ENCODE measurements at regions not wholly inside any gene's neighbourhood (a gene's known extent, or its start where the extent isn't known, plus 50 kb on each side); places are given as distances from the start of the nearest gene placed in this dataset.
"Not testable (repeated sequence)": the region's sequence is repeated elsewhere in the genome, so short reads cannot be mapped to it uniquely, and the experiment has no call there.

GRCh38 chr7:120054376-120055100 is 218.4 kb upstream of the KCND2 start:
- DNase-seq, result no peak

DNA sequence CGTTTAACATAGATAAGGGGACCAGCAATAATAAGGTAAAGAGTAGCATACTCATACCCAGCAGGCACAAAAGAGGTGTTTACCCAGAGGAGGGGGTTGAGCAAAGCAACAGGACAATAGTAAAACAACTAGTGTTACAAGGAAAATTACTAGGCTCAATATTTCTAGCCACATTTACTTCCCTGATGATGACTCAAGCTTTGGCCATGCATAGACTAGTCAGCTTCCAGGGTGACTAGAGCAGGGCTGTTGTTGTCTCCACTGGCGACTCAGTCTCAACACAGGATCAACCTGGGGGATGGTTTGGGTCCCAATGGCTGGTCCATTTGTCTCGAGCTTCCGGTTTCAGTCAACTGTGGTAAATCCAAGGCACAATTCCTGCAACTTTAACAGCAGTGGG is 217.7 kb upstream of the KCND2 start:
- DNase-seq, result no peak

GRCh38 chr7:120056227-120056626 is 216.7 kb upstream of the KCND2 start:
- DNase-seq, result no peak

- DNase-seq, result no peak
Observed at GRCh38 chr7:120059641-120060040, 213.3 kb upstream of the KCND2 start.

- DNase-seq, result no peak
Observed at GRCh38 chr7:120060281-120060680, 212.7 kb upstream of the KCND2 start.

- DNase-seq, result no peak
Observed at GRCh38 chr7:120060875-120061274, 212.1 kb upstream of the KCND2 start.

DNA sequence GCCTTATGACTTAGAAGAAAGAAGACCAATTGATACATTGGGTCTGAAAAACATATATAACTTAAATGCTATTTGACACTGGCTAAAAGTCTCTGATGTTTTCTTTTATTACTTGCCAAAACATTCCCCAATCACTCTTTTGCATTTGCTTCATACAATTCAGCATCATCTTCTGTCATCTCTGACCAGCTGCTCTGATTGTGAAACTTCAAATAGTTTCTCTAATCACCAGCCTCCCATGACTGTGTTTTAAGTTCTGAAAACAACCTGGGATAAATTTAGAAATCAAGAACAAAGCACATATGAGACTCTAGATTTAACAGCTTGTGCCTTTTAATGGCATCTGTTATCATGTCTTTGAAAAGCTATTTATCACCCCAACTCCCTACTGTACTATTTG is 208.4 kb upstream of the KCND2 start:
- DNase-seq, result no peak

- DNase-seq, result not testable (repeated sequence)
Observed at GRCh38 chr7:120066898-120067297, 206.1 kb upstream of the KCND2 start.

DNA sequence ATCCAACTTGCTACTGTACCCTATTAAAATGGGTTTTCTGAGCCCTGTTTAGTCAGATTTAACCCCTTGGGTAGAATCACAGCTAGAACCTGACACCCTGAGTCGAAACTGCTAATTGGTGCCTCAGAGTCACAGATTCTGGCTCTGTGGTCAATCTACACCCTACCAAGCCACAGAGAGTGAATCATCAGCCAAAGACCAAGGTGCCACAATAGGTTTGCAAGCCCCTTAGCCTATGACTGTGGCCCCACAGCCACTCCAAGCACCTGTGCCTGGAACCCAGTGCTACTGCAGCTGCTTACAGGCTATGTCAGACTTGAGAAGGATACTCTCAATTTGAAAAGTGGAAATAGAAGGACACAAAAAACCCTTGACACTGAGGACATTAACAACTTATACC is 202.8 kb upstream of the KCND2 start:
- DNase-seq, result no peak

- DNase-seq, result no peak
Observed at GRCh38 chr7:120077777-120078176, 195.2 kb upstream of the KCND2 start.

DNA sequence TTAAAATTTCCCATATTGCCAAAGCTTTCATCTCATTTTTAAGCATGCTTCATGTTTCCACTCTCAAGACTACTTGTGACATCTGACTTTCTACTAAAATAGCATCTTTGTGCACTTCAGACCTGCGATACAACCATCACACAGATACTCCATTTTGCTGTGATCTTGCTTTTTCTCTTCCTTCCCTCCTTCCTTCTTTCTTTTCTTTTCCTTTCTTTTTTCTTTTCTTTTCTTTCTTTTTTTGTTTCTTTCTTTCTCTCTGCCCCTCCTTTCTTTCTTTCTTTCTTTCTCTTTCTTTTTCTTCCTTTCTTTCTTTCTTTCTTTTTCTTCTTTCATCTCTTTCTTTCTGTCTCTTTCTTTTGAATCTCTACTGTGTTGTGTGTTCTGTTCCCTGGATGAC is 194.0 kb upstream of the KCND2 start:
- DNase-seq, result no peak

- DNase-seq, result no peak
Observed at GRCh38 chr7:120079704-120080103, 193.3 kb upstream of the KCND2 start.

DNA sequence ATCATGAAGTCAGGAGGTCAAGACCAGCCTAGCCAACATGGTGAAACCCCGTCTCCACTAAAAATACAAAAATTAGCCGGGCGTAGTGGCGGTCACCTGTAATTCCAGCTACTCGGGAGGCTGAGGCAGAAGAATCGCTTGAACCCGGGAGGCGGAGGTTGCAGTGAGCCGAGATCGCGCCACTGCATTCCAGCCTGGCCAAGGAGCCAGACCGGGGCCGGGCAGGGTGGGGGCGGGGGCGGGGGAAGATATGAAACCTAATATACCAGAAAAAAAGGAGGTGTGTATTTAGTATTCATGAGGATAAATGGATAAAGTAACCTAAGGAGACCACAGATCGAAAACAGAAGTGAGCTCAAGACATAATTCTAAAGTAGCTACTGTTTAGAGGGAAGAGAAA is 186.5 kb upstream of the KCND2 start:
- DNase-seq, result not testable (repeated sequence)

GRCh38 chr7:120089968-120090367 is 183.0 kb upstream of the KCND2 start:
- DNase-seq, result no peak

DNA sequence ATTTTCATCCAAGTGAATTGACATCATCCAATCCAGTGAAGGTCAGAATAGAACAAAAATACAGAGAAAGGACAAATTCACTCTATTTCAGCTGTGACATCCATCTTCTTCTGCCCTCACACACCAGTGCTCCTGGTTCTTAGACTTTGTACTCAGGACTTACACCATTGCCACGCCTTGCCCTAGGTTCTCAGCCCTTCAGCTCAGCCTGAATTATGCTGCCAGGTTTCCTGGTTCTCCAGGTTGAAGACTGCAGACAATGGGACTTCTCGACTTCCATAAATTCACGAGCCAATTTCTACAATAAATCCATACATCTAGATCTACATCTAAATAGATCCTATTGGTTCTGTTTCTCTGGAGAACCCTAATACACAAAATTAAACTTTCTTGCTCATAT is 181.2 kb upstream of the KCND2 start:
- DNase-seq, result no peak

GRCh38 chr7:120097020-120097419 is 176.0 kb upstream of the KCND2 start:
- no peak for DNase-seq

DNA sequence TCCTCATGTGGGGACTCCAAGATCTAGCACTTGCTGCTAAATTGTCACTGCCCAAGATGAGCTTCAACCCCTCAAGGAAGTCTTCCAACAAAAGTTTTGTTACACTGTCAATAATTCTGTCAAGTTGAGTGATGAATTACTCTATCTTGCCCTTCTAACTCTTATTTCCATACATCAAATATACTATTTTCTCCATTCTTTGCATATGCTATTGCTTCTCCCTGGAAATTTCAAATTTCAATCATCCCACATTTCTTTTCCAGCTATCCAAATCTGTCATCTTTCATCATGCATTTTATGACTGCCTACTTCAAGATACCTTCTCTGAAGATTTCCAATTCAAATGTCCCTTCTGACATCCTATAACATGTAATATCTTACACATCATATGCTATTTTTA is 175.2 kb upstream of the KCND2 start:
- no peak for DNase-seq

DNA sequence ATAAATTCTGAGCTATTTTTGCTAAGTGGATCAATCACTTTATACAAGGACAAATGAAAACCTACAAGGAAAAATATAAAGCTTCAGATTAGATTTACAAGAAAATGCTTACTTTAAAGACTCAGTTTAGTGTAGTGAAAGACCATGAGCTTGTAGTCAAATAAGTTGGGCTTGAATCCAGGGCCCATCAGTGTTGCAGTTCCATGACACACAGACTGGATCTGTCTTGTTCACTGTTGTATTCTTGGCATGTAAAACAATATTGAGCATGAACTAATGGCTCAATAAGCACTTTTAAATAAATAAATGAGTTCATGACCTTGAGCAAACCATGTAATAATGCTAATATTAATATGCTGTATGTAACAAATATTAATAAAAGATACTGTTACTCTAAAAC is 164.6 kb upstream of the KCND2 start:
- DNase-seq, result no peak

DNA sequence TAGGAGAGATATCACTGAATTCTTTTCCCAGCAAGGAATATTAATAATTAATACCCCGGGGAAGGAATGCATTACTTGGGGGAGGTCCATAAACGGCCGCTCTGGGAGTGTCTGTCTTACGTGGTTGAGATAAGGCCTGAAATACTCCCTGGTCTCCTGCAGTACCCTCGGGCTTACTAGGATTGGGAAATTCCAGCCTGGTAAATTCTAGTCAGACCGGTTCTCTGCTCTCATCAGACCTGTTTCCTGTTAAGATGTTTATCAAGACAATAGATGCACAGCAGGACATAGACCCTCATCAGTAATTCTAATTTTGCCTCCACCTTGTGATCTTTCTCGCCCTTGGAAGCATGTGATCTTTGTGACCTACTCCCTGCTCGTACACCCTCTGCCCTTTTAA is 162.8 kb upstream of the KCND2 start:
- no peak for DNase-seq

GRCh38 chr7:120114626-120115025 is 158.3 kb upstream of the KCND2 start:
- no peak for DNase-seq

GRCh38 chr7:120123528-120123927 is 149.4 kb upstream of the KCND2 start:
- DNase-seq, result no peak

DNA sequence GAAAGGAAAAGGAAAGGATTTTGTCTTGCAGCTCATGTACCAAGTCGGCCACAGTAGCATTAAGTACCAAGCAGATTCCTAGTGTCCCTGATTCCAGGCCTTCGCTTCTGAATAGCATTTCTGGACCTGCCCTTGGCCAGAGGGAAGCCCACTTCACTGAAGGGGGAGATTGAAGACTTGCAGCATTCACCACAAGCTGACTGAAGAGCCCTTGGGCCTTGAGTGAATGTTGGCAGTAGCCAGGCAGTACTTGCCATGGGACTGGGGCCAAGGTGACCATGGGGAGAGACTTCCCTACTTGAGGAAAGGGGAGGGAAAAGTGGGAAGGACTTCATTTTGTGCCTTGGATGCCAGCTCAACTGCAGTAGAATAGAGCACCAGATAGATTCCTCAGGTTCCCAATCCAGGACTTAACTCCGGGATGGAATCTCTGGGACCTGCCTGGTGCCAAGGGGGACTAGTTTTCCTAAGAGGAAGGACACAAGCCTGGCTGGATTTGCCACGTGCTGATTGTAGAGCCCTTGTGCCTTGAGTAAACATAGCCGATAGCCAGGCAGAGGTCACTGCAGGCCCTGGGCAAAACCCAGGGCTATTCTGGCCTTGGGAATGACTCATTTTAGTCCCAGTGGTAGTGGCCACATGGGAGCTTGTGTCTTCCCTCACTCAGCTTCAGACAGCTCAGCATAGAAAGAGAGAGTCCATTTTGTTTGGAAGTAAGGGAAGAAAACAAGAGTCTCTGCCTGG is 141.7 kb upstream of the KCND2 start:
- DNase-seq, result no peak

DNA sequence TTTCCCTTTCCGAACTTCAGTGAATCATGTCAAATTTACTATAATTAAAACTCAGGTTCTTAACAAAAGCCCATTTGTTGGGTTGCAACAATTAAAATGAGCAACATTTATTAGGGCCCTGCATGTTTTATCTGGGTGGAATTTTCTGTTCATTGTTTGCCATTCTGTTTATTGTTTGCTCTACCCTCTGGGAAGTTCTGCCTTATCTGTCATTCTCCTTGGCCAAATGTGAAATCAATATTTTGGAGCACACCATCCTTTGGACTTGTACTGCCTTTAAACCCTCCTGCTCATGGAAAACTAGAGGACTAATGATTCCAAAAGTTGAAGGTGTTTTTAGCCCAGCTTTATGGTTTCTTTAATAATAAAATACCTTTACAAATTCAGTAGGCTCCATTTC is 134.5 kb upstream of the KCND2 start:
- DNase-seq, result no peak

- DNase-seq, result no peak
Observed at GRCh38 chr7:120156476-120156875, 116.5 kb upstream of the KCND2 start.

DNA sequence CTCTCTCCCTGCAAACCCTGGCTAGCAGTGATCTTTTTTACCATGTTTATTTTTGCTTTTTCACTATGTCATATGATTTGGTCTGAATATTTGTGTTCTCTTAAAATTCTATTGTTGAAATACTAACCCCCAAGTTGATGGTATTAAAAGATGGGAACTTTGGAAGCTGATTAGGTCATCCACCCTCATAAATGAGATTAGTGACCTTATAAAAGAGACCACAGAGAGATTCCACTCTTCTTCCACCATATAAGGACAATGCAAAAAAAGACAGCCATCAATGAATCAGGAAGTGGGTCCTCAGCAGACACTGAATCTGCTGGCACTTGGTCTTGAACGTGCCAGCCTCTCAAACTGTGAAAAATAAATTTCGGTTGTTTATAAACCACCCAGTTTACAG is 112.8 kb upstream of the KCND2 start:
- DNase-seq, result no peak

Measured in NCI-H345 (cell line).